Pancreas (tissue), 10 donors: ENCODE measurements at regions not wholly inside any gene's neighbourhood (a gene's known extent, or its start where the extent isn't known, plus 50 kb on each side); places are given as distances from the start of the nearest gene placed in this dataset.

Experiments used
- ATAC-seq, 4 donors: fragments of 200-7000 bp; cut with Tn5 transposase; one replicate each; pipeline versions ENCODE4 v1.8.0 to v1.9.1; 2020; ENCODE audit warnings: mild to moderate bottlenecking in 4 of 4, moderate library complexity in 4 of 4
- DNase-seq, 6 donors: peaks; one replicate each; pipeline ENCODE4 v3.0.0-alpha.2; 2020
- FAIRE-seq: peaks from 2 replicates; lab custom pipeline; 2012; peaks lifted over from hg19 to GRCh38; lab: Jason Lieb, UNC
- H3K27ac ChIP-seq, 4 donors: fragments of 200-600 bp; sonication (generic); 1 replicate in 3 of 4; 2 replicates in 1 of 4; pipeline versions ENCODE4 v1.5.0 to v1.8.0; 2020
- H3K27me3 ChIP-seq, 4 donors: fragments of 200-600 bp; one replicate each; pipeline ENCODE4 v1.8.0; 2021
- H3K36me3 ChIP-seq, 3 donors: fragments of 200-600 bp; sonication (generic) in 1 of 3; one replicate each; pipeline versions ENCODE4 v1.5.0 to v1.8.0; 2020 to 2021
- H3K4me1 ChIP-seq, 3 donors: fragments of 200-600 bp; one replicate each; pipeline ENCODE4 v1.8.0; 2021
- H3K4me3 ChIP-seq, 4 donors: fragments of 200-600 bp; sonication (generic) in 2 of 4; one replicate each; pipeline versions ENCODE4 v1.5.0 to v1.8.0; 2020 to 2021
- H3K9me3 ChIP-seq, 4 donors: fragments of 200-600 bp; one replicate each; pipeline ENCODE4 v1.8.0; 2021
- CTCF ChIP-seq, 4 donors: fragments of 200-600 bp; sonication (generic) in 3 of 4; IDR thresholded peaks; one replicate each; pipeline versions ENCODE4 v1.5.0 to v1.8.0; 2021; ENCODE audit warnings: antibody characterized with exemption in 4 of 4
- WGBS, 2 donors: extraction: QIAGEN DNeasy Blood & Tissue Kit; methylation state at CpG; one replicate each; pipeline ENCODE4 v1.1.7; 2013; 5-methylcytosine and 5-hydroxymethylcytosine counted together
- intact Hi-C, 3 donors: fragments of 100-400 bp; cut with DNase I; formaldehyde crosslinking; loops; one replicate each; pipeline versions ENCODE4 v1.11.1 to v1.14.2; 2022
- donor health status: healthy with polysubstance abuse.
- donor health status: DM: no; HTN: no; CAD: no; lungs with moderate emphysema.
- donor health status: DM: no; HTN: no; CAD: no.
- donor health status: control.
- donor health status: control.
- donor health status: Bipolar disorder and iron deficiency.
- donor health status: DM: yes; HTN: yes; CAD: no.
- donor health status: DM: no; HTN: no; CAD: no.
- donor health status: DM: no; HTN: no; CAD: no.
- donor health status: DM: yes; HTN: yes; CAD: no.

DNA sequence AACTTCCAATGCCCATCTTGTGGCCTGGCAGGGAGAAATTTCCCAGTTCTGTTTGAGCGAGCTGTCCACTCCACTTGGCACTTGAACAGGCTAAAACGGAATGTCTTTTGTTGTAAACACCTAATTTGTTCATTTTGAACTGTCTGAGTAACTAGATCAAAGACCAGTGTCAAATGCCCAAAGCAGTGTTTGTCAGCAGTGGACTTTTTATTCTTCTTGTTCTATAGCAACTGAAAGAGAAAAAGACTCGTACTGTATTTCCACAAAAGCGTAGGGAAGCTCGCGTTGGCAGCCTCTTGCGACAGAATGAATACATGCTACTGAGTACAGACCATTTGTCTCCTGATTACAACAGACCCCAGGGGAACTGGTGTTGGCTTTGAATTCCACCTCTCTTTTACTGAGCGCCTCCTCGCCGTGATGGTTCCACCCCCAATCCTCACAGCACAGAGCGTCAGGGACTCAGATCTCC is 601.8 kb upstream of the ZNF608 start:
- Histone ChIP-seq H3K4me3 (no peak overlapping the region), H3K27ac (no peak overlapping the region), H3K9me3 (no peaks in the 10 kb centered on the region), H3K36me3 (no peaks in the 10 kb centered on the region), H3K4me1 (no peaks in the 10 kb centered on the region), H3K27me3 (no peaks in the 10 kb centered on the region)
- intact Hi-C loops: no loop called here
- WGBS, 2 donors: 82% methylated on average over 11 of the region's 11 CpGs
- DNase-seq (no peak), ATAC-seq (no peak), FAIRE-seq (no peak)
- TF ChIP-seq CTCF (IDR thresholded peaks at IDR 0.05): no peak

- Histone ChIP-seq H3K4me1 (no peaks in the 10 kb centered on the region), H3K4me3 (no peak overlapping the region), H3K27me3 (no peaks in the 10 kb centered on the region), H3K27ac (no peak overlapping the region), H3K36me3 (no peaks in the 10 kb centered on the region), H3K9me3 (no peaks in the 10 kb centered on the region)
- FAIRE-seq (no peak), ATAC-seq (no peak), DNase-seq (no peak)
- no peak for TF ChIP-seq CTCF (IDR thresholded peaks at IDR 0.05)
- intact Hi-C loops: no loop called here
- 54 to 56% methylated on average over 9 of the region's 9 CpGs for WGBS, 2 donors
Observed at GRCh38 chr5:125348936-125349831, 602.7 kb upstream of the ZNF608 start.

DNA sequence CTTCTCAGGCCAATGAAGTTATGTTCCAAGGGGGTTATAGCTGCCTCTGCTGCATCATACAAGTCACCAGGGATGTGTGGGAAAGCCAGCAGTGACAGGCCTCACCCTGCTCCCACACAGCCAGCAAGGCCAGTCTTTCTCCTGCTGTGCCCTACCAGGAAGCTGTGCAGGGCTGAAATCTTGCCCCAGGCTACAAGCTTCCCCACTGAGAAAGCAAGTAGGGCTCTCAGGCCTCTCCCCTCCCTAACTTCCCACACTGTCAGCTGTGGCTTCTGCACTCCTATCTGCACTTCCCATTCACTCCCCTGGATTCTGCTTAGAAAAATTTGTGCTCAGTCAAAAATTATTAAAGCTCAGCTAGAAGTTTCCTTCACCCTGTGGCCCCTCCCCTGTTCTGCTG is 611.2 kb upstream of the ZNF608 start:
- H3K27ac ChIP-seq: no peak overlapping the region
- no peak for ATAC-seq
- TF ChIP-seq CTCF (IDR thresholded peaks at IDR 0.05): no peak
- no peaks in the 10 kb centered on the region for H3K36me3 ChIP-seq
- intact Hi-C loops: no loop called here
- DNase-seq: no peak
- no peaks in the 10 kb centered on the region for H3K9me3 ChIP-seq
- no peaks in the 10 kb centered on the region for H3K27me3 ChIP-seq
- H3K4me3 ChIP-seq: no peak overlapping the region
- no peaks in the 10 kb centered on the region for H3K4me1 ChIP-seq
- no peak for FAIRE-seq

GRCh38 chr5:125365747-125366146 is 619.3 kb upstream of the ZNF608 start:
- Histone ChIP-seq H3K4me1 (no peaks in the 10 kb centered on the region), H3K4me3 (no peak overlapping the region), H3K27ac (no peak overlapping the region), H3K27me3 (no peaks in the 10 kb centered on the region), H3K36me3 (no peaks in the 10 kb centered on the region), H3K9me3 (no peaks in the 10 kb centered on the region)
- FAIRE-seq (no peak), ATAC-seq (no peak), DNase-seq (no peak)
- intact Hi-C loops: no loop called here
- TF ChIP-seq CTCF (IDR thresholded peaks at IDR 0.05): no peak
- 72 to 75% methylated on average over 2 of the region's 2 CpGs for WGBS, 2 donors

DNA sequence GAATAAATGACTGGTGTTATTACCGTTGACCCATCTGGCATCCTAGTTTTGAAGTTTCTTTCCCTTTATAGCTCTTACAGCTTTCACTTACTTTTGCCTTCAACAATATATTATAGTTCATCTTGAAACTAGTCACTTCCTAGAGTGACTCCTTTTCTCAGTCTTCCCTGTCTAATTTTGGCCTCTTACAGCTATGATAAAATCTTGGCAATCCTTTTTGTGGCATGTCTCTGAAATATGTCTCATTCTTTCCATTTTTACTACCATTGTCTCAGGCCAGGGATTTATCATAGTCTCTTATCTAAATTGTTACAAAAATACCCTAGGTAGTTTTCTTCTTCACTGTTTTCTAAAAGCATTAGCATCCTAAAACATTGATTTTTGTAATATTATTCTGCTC is 621.3 kb upstream of the ZNF608 start:
- Histone ChIP-seq H3K9me3 (no peaks in the 10 kb centered on the region), H3K36me3 (no peaks in the 10 kb centered on the region), H3K4me3 (no peak overlapping the region), H3K27ac (no peak overlapping the region), H3K27me3 (no peaks in the 10 kb centered on the region), H3K4me1 (no peaks in the 10 kb centered on the region)
- no peak for TF ChIP-seq CTCF (IDR thresholded peaks at IDR 0.05)
- 63 to 78% methylated on average over 1 of the region's 1 CpG for whole genome bisulfite sequencing, 2 donors
- intact Hi-C loops: no loop called here
- ATAC-seq (no peak), FAIRE-seq (no peak), DNase-seq (no peak)
